NB4 (cell line): ENCODE measurements at regions not wholly inside any gene's neighbourhood (a gene's known extent, or its start where the extent isn't known, plus 50 kb on each side); places are given as distances from the start of the nearest gene placed in this dataset.

Source experiments
- MAX ChIP-seq: IDR thresholded peaks from 2 replicates; pipeline ENCODE4 v1.6.1; 2011; ENCODE audit warnings: low read depth, low read length
- POLR2A ChIP-seq: IDR thresholded peaks from 2 replicates; pipeline ENCODE4 v1.6.1; 2011; ENCODE audit warnings: mild to moderate bottlenecking; ENCODE audit not compliant: insufficient read length; ENCODE audit errors: extremely low read depth
- TF ChIP-seq, protein P1 (sequence below): IDR thresholded peaks from one replicate; pipeline ENCODE4 v1.5.1; 2012; ENCODE audit warnings: low read depth, low read length

DNA sequence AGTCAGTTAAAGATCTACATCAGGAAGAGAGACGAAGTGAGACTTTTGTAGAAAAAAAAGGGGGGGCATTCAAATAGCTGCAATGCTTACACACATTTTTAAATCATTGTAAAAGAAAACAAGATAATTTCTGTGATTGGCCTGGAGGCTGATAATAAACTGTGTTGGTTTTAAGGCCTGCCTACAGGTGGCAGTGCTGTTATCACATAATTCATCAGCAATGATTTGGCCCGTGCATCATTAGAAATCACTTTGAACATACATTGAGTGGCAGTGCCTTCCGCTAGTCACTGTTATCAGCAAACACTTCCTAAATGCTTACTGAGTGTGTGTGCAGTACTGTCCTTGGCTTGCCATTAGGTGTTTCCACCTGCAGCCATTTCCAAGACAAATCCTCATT is 831.9 kb downstream of the TRIML1 start:
- TF ChIP-seq POLR2A (no peak), MAX (no peak)
- TF ChIP-seq, protein P1, sequence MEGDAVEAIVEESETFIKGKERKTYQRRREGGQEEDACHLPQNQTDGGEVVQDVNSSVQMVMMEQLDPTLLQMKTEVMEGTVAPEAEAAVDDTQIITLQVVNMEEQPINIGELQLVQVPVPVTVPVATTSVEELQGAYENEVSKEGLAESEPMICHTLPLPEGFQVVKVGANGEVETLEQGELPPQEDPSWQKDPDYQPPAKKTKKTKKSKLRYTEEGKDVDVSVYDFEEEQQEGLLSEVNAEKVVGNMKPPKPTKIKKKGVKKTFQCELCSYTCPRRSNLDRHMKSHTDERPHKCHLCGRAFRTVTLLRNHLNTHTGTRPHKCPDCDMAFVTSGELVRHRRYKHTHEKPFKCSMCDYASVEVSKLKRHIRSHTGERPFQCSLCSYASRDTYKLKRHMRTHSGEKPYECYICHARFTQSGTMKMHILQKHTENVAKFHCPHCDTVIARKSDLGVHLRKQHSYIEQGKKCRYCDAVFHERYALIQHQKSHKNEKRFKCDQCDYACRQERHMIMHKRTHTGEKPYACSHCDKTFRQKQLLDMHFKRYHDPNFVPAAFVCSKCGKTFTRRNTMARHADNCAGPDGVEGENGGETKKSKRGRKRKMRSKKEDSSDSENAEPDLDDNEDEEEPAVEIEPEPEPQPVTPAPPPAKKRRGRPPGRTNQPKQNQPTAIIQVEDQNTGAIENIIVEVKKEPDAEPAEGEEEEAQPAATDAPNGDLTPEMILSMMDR, result peak; percentile 39
